Neuronal stem cell (in vitro differentiated cells): ENCODE measurements at regions not wholly inside any gene's neighbourhood (a gene's known extent, or its start where the extent isn't known, plus 50 kb on each side); places are given as distances from the start of the nearest gene placed in this dataset.

Experiments used
- DNase-seq: peaks from one replicate; pipeline ENCODE4 v3.0.0-alpha.2; 2013; ENCODE audit warnings: low spot score
- H2AFZ ChIP-seq: one replicate; pipeline ENCODE4 v1.6.1; 2013; ENCODE audit warnings: mild to moderate bottlenecking, low read length, inconsistent platforms
- H2AK5ac ChIP-seq: 2 replicates; pipeline ENCODE4 v1.6.1; 2013; ENCODE audit warnings: low read depth, mild to moderate bottlenecking, inconsistent platforms, low read length, moderate library complexity, mixed read lengths
- H2BK120ac ChIP-seq: 2 replicates; pipeline ENCODE4 v1.6.1; 2013; ENCODE audit warnings: low read depth, mild to moderate bottlenecking, inconsistent platforms, low read length, moderate library complexity, mixed read lengths
- H2BK12ac ChIP-seq: one replicate; pipeline ENCODE4 v1.6.1; 2013; ENCODE audit warnings: low read length, inconsistent platforms
- H2BK15ac ChIP-seq: 2 replicates; pipeline ENCODE4 v1.6.1; 2013; ENCODE audit warnings: mild to moderate bottlenecking, low read length, inconsistent platforms, mixed read lengths
- H2BK5ac ChIP-seq: one replicate; pipeline ENCODE4 v1.6.1; 2013; ENCODE audit warnings: inconsistent platforms, mild to moderate bottlenecking, low read length, moderate library complexity
- H3K14ac ChIP-seq: one replicate; pipeline ENCODE4 v1.6.1; 2013; ENCODE audit warnings: low read length, inconsistent platforms
- H3K18ac ChIP-seq: 2 replicates; pipeline ENCODE4 v1.6.1; 2013; ENCODE audit warnings: low read length, inconsistent platforms
- H3K23ac ChIP-seq: 2 replicates; pipeline ENCODE4 v1.6.1; 2013; ENCODE audit warnings: low read depth, mild to moderate bottlenecking, mixed read lengths, low read length, inconsistent platforms; ENCODE audit not compliant: poor library complexity
- H3K27ac ChIP-seq: replicated peaks from 3 replicates; pipeline ENCODE4 v1.5.1; 2013; ENCODE audit warnings: low read length, inconsistent platforms
- H3K27me3 ChIP-seq, 3 experiments: 2 replicates each; pipeline ENCODE4 v1.6.1; 2013; ENCODE audit warnings: low read length in 3 of 3, mild to moderate bottlenecking in 2 of 3, inconsistent platforms in 1 of 3, low read depth in 1 of 3, mixed read lengths in 1 of 3, moderate library complexity in 1 of 3; ENCODE audit not compliant: control insufficient read depth in 3 of 3, insufficient read depth in 3 of 3
- H3K36me3 ChIP-seq, 2 donors: replicated peaks in 1 of 2; 2 replicates each; pipeline ENCODE4 v1.6.1; 2013; ENCODE audit warnings: low read length in 2 of 2; ENCODE audit not compliant: control insufficient read depth in 2 of 2, insufficient read depth in 2 of 2
- H3K4ac ChIP-seq: 2 replicates; pipeline ENCODE4 v1.6.1; 2013; ENCODE audit warnings: inconsistent platforms, mild to moderate bottlenecking, low read length, moderate library complexity
- H3K4me1 ChIP-seq, 2 donors: 1 replicate in 1 of 2; 2 replicates in 1 of 2; pipeline ENCODE4 v1.6.1; 2013; ENCODE audit warnings: low read length in 2 of 2, low read depth in 1 of 2; ENCODE audit not compliant: control insufficient read depth in 2 of 2, insufficient read depth in 1 of 2
- H3K4me2 ChIP-seq: one replicate; pipeline ENCODE4 v1.6.1; 2013; ENCODE audit warnings: mild to moderate bottlenecking, low read length, inconsistent platforms; ENCODE audit not compliant: insufficient read depth, poor library complexity, severe bottlenecking
- H3K4me3 ChIP-seq, 2 donors: 2 replicates each; pipeline ENCODE4 v1.5.1; 2013; ENCODE audit warnings: low read length in 2 of 2, mild to moderate bottlenecking in 2 of 2, inconsistent platforms in 1 of 2, moderate library complexity in 1 of 2
- H3K79me1 ChIP-seq: one replicate; pipeline ENCODE4 v1.6.1; 2013; ENCODE audit warnings: low read depth, mild to moderate bottlenecking, inconsistent platforms, low read length, moderate library complexity
- H3K9ac ChIP-seq: one replicate; pipeline ENCODE4 v1.6.1; 2013; ENCODE audit warnings: mild to moderate bottlenecking, low read depth, low read length, inconsistent platforms; ENCODE audit not compliant: poor library complexity
- H3K9me3 ChIP-seq, 2 donors: replicated peaks in 1 of 2; 2 replicates each; pipeline versions ENCODE3 to v1.6.1; 2013; ENCODE audit warnings: low read length in 2 of 2, mild to moderate bottlenecking in 2 of 2, inconsistent platforms in 1 of 2, low read depth in 1 of 2, mixed read lengths in 1 of 2, moderate library complexity in 1 of 2; ENCODE audit not compliant: control insufficient read depth in 2 of 2, insufficient read depth in 1 of 2
- H4K8ac ChIP-seq: one replicate; pipeline ENCODE4 v1.6.1; 2013; ENCODE audit warnings: low read depth, mild to moderate bottlenecking, inconsistent platforms, low read length, moderate library complexity
- H4K91ac ChIP-seq: one replicate; pipeline ENCODE4 v1.6.1; 2013; ENCODE audit warnings: low read length, low read depth, mild to moderate bottlenecking, inconsistent platforms; ENCODE audit not compliant: poor library complexity
- WGBS, 2 donors: extraction: QIAGEN DNeasy Blood & Tissue Kit; methylation state at CpG; one replicate each; pipeline ENCODE4 v1.1.7; 2013; ENCODE audit warnings: missing lambda C conversion rate in 2 of 2, mixed read lengths in 1 of 2; ENCODE audit not compliant: insufficient read length in 2 of 2, insufficient replicate concordance in 1 of 2; ENCODE audit errors: extremely low coverage in 2 of 2; 5-methylcytosine and 5-hydroxymethylcytosine counted together

- no peak overlapping the region for H3K18ac ChIP-seq
- no peak overlapping the region for H2AFZ ChIP-seq
- no peak overlapping the region for H3K27ac ChIP-seq
- H3K9ac ChIP-seq: no peak overlapping the region
- H3K27me3 ChIP-seq: no peaks in the 10 kb centered on the region
- H3K23ac ChIP-seq: no peak overlapping the region
- H3K9me3 ChIP-seq: no peaks in the 10 kb centered on the region
- no CpG with 5 or more reads among the region's 4 CpGs for WGBS, 2 donors
- no peak overlapping the region for H3K4ac ChIP-seq
- no peak overlapping the region for H2BK5ac ChIP-seq
- no peak overlapping the region for H4K91ac ChIP-seq
- H3K4me3 ChIP-seq: no peak overlapping the region
- H3K4me2 ChIP-seq: no peak overlapping the region
- DNase-seq: no peak
- no peak overlapping the region for H2BK15ac ChIP-seq
- H3K4me1 ChIP-seq: no peaks in the 10 kb centered on the region
- H2BK120ac ChIP-seq: no peak overlapping the region
- H3K14ac ChIP-seq: no peak overlapping the region
- no peak overlapping the region for H2BK12ac ChIP-seq
- H4K8ac ChIP-seq: no peak overlapping the region
- no peaks in the 10 kb centered on the region for H3K79me1 ChIP-seq
- H2AK5ac ChIP-seq: no peak overlapping the region
- no peaks in the 10 kb centered on the region for H3K36me3 ChIP-seq
Observed at GRCh38 chrX:145532176-145532780, 285.0 kb downstream of the SPANXN1 start.

GRCh38 chrX:145533534-145533933 lies 284.1 kb upstream of the SLITRK2 start:
- Histone ChIP-seq H2AK5ac (no peak overlapping the region), H3K27ac (no peak overlapping the region), H4K91ac (no peak overlapping the region), H3K9me3 (no peaks in the 10 kb centered on the region), H2AFZ (no peak overlapping the region), H3K14ac (no peak overlapping the region), H3K27me3 (no peaks in the 10 kb centered on the region), H4K8ac (no peak overlapping the region), H3K18ac (no peak overlapping the region), H2BK12ac (no peak overlapping the region), H3K4ac (no peak overlapping the region), H3K4me2 (no peak overlapping the region), H3K23ac (no peak overlapping the region), H3K9ac (no peak overlapping the region), H3K79me1 (no peaks in the 10 kb centered on the region), H2BK15ac (no peak overlapping the region), H3K4me3 (no peak overlapping the region), H3K36me3 (no peaks in the 10 kb centered on the region), H2BK120ac (no peak overlapping the region), H2BK5ac (no peak overlapping the region), H3K4me1 (no peaks in the 10 kb centered on the region)
- no CpG with 5 or more reads among the region's 3 CpGs for WGBS, 2 donors
- no peak for DNase-seq

- Histone ChIP-seq H2AK5ac (no peak overlapping the region), H3K23ac (no peak overlapping the region), H3K9ac (no peak overlapping the region), H3K79me1 (no peaks in the 10 kb centered on the region), H3K9me3 (no peaks in the 10 kb centered on the region), H2BK15ac (no peak overlapping the region), H2AFZ (no peak overlapping the region), H3K4me2 (no peak overlapping the region), H4K8ac (no peak overlapping the region), H3K27ac (no peak overlapping the region), H3K18ac (no peak overlapping the region), H2BK5ac (no peak overlapping the region), H3K27me3 (no peaks in the 10 kb centered on the region), H2BK12ac (no peak overlapping the region), H3K14ac (no peak overlapping the region), H4K91ac (no peak overlapping the region), H3K4me3 (no peak overlapping the region), H3K36me3 (no peaks in the 10 kb centered on the region), H2BK120ac (no peak overlapping the region), H3K4me1 (no peaks in the 10 kb centered on the region), H3K4ac (no peak overlapping the region)
- no CpG with 5 or more reads among the region's 3 CpGs for WGBS, 2 donors
- no peak for DNase-seq
Observed at GRCh38 chrX:145549496-145549895, 268.1 kb upstream of the SLITRK2 start.

GRCh38 chrX:145552643-145553042 lies 265.0 kb upstream of the SLITRK2 start:
- Histone ChIP-seq H4K91ac (no peak overlapping the region), H2BK120ac (no peak overlapping the region)

More at GRCh38 chrX:145552643-145553042, 265.0 kb upstream of the SLITRK2 start:
- Histone ChIP-seq H2BK5ac (no peak overlapping the region), H3K27me3 (no peaks in the 10 kb centered on the region), H4K8ac (no peak overlapping the region), H3K4me3 (no peak overlapping the region), H3K27ac (no peak overlapping the region), H2AFZ (no peak overlapping the region), H3K9me3 (no peaks in the 10 kb centered on the region), H3K9ac (no peak overlapping the region), H3K4me2 (no peak overlapping the region), H3K4me1 (no peaks in the 10 kb centered on the region), H3K79me1 (no peaks in the 10 kb centered on the region), H3K14ac (no peak overlapping the region), H2AK5ac (no peak overlapping the region), H3K4ac (no peak overlapping the region), H3K36me3 (no peaks in the 10 kb centered on the region), H2BK15ac (no peak overlapping the region), H3K23ac (no peak overlapping the region), H3K18ac (no peak overlapping the region), H2BK12ac (no peak overlapping the region)
- no peak for DNase-seq
- no CpG with 5 or more reads among the region's 1 CpG for WGBS, 2 donors
